DOHH2 (cell line): ENCODE measurements at regions not wholly inside any gene's neighbourhood (a gene's known extent, or its start where the extent isn't known, plus 50 kb on each side); places are given as distances from the start of the nearest gene placed in this dataset.

Experiments used
- EZH2phosphoT487 ChIP-seq: fragments of 200-600 bp; sonication (generic); IDR thresholded peaks from 2 replicates; pipeline ENCODE4 v1.6.1; 2017; ENCODE audit warnings: borderline replicate concordance, mild to moderate bottlenecking, antibody characterized with exemption, low read length, moderate library complexity, mixed read lengths
- TF ChIP-seq, protein P1 (sequence below): fragments of 200-600 bp; sonication (generic); IDR thresholded peaks from one replicate; pipeline ENCODE4 v1.5.1; 2014; ENCODE audit warnings: antibody characterized with exemption, mild to moderate bottlenecking, low read depth, low read length; ENCODE audit not compliant: poor library complexity, severe bottlenecking

- TF ChIP-seq, protein P1, sequence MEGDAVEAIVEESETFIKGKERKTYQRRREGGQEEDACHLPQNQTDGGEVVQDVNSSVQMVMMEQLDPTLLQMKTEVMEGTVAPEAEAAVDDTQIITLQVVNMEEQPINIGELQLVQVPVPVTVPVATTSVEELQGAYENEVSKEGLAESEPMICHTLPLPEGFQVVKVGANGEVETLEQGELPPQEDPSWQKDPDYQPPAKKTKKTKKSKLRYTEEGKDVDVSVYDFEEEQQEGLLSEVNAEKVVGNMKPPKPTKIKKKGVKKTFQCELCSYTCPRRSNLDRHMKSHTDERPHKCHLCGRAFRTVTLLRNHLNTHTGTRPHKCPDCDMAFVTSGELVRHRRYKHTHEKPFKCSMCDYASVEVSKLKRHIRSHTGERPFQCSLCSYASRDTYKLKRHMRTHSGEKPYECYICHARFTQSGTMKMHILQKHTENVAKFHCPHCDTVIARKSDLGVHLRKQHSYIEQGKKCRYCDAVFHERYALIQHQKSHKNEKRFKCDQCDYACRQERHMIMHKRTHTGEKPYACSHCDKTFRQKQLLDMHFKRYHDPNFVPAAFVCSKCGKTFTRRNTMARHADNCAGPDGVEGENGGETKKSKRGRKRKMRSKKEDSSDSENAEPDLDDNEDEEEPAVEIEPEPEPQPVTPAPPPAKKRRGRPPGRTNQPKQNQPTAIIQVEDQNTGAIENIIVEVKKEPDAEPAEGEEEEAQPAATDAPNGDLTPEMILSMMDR, result no peak
- no peak for TF ChIP-seq EZH2phosphoT487
These were observed 74.7 kb upstream of the SNTG2 start for GRCh38 chr2:875687-876615.
